SK-N-SH (cell line): ENCODE measurements at regions not wholly inside any gene's neighbourhood (a gene's known extent, or its start where the extent isn't known, plus 50 kb on each side); places are given as distances from the start of the nearest gene placed in this dataset.

Experiments
- CTCF ChIA-PET: fragments of 300-600, 350-600 bp; formaldehyde crosslinking; extraction: SDS; loops from one replicate; lab custom pipeline; 2021; lab: Yijun Ruan, JAX
- POLR2A ChIA-PET: fragments of 350-600 bp; sonication (Branson Sonifier 250); formaldehyde crosslinking; extraction: SDS; loops from one replicate; lab custom pipeline; 2020; ENCODE audit warnings: antibody characterized with exemption, inconsistent platforms; lab: Yijun Ruan, JAX
- DNase-seq: peaks from one replicate; pipeline ENCODE4 v3.0.0; 2012
- H2AFZ ChIP-seq: fragments of 200-600 bp; sonication (generic); 2 replicates; pipeline ENCODE4 v1.8.1; 2016; ENCODE audit warnings: antibody characterized with exemption, mild to moderate bottlenecking, low read depth
- H3F3A ChIP-seq: fragments of 200-600 bp; sonication (generic); replicated peaks from 2 replicates; pipeline ENCODE3; 2016; ENCODE audit warnings: antibody characterized with exemption, mild to moderate bottlenecking; ENCODE audit not compliant: insufficient read depth
- H3K27ac ChIP-seq, 2 experiments: fragments of 200-500 bp in 1 of 2; fragments of 200-600 bp in 1 of 2; sonication (Bioruptor generic) in 1 of 2; sonication (generic), shearing (Covaris generic) in 1 of 2; 2 replicates each; pipeline versions ENCODE4 v1.5.1 to v1.6.1; 2014 to 2016; ENCODE audit warnings: low read depth in 2 of 2, inconsistent platforms in 1 of 2, low read length in 1 of 2, mild to moderate bottlenecking in 1 of 2, mixed read lengths in 1 of 2
- H3K27me3 ChIP-seq: fragments of 200-600 bp; sonication (generic), shearing (Covaris generic); 2 replicates; pipeline ENCODE4 v1.6.1; 2016; ENCODE audit warnings: mixed run types; ENCODE audit not compliant: insufficient read depth
- H3K36me3 ChIP-seq, 2 experiments: fragments of 200-500 bp in 1 of 2; fragments of 200-600 bp in 1 of 2; sonication (Bioruptor generic) in 1 of 2; sonication (generic) in 1 of 2; replicated peaks in 1 of 2; 2 replicates each; pipeline versions ENCODE3 to v1.5.1; 2014 to 2016; ENCODE audit warnings: low read length in 1 of 2, mild to moderate bottlenecking in 1 of 2; ENCODE audit not compliant: insufficient read depth in 2 of 2, control insufficient read depth in 1 of 2
- H3K4me1 ChIP-seq, 2 experiments: fragments of 200-500 bp in 1 of 2; fragments of 200-600 bp in 1 of 2; sonication (Bioruptor generic) in 1 of 2; sonication (generic), shearing (Covaris generic) in 1 of 2; 2 replicates each; pipeline versions ENCODE4 v1.5.1 to v1.6.1; 2014 to 2016; ENCODE audit warnings: low read depth in 1 of 2, low read length in 1 of 2, mixed run types in 1 of 2; ENCODE audit not compliant: insufficient read depth in 2 of 2, control insufficient read depth in 1 of 2
- H3K4me2 ChIP-seq: fragments of 200-600 bp; sonication (generic), shearing (Covaris generic); 2 replicates; pipeline ENCODE4 v1.6.1; 2017; ENCODE audit warnings: mixed run types
- H3K4me3 ChIP-seq, 2 experiments: fragments of 200-500 bp in 1 of 2; fragments of 200-600 bp in 1 of 2; sonication (Bioruptor generic) in 1 of 2; sonication (generic), shearing (Covaris generic) in 1 of 2; 2 replicates each; pipeline versions ENCODE4 v1.5.1 to v1.8.1; 2014 to 2016; ENCODE audit warnings: low read depth in 2 of 2, inconsistent platforms in 1 of 2, low read length in 1 of 2, mild to moderate bottlenecking in 1 of 2, mixed read lengths in 1 of 2, moderate library complexity in 1 of 2
- H3K79me2 ChIP-seq: fragments of 200-600 bp; sonication (generic); 2 replicates; pipeline ENCODE4 v1.8.1; 2017; ENCODE audit warnings: mild to moderate bottlenecking; ENCODE audit not compliant: insufficient read depth
- H3K9ac ChIP-seq: fragments of 200-600 bp; sonication (generic); 2 replicates; pipeline ENCODE4 v1.6.1; 2017; ENCODE audit warnings: mixed run types
- H3K9me2 ChIP-seq: fragments of 200-600 bp; sonication (generic); 2 replicates; pipeline ENCODE4 v1.6.1; 2017; ENCODE audit warnings: mixed run types
- H3K9me3 ChIP-seq: fragments of 200-600 bp; sonication (generic); 2 replicates; pipeline ENCODE4 v1.6.1; 2017; ENCODE audit warnings: mixed run types, mild to moderate bottlenecking, moderate library complexity
- H4K20me1 ChIP-seq: fragments of 200-600 bp; sonication (generic); 2 replicates; pipeline ENCODE4 v1.6.1; 2017; ENCODE audit warnings: mild to moderate bottlenecking, mixed run types; ENCODE audit not compliant: insufficient read depth
- CHD2 ChIP-seq: fragments of 150-350 bp; IDR thresholded peaks from 2 replicates; pipeline ENCODE4 v1.6.1; 2018; ENCODE audit warnings: low read length; ENCODE audit not compliant: partially characterized antibody
- FOXJ3 ChIP-seq: sonication (generic); formaldehyde crosslinking; IDR thresholded peaks from 2 replicates; pipeline ENCODE4 v1.5.1; 2020; ENCODE audit warnings: mild to moderate bottlenecking, missing genetic modification reagents
- FOXM1 ChIP-seq: IDR thresholded peaks from 2 replicates; pipeline ENCODE4 v1.4.0; 2012; ENCODE audit warnings: low read depth, mild to moderate bottlenecking
- GABPA ChIP-seq: IDR thresholded peaks from 2 replicates; pipeline ENCODE4 v1.4.0; 2012; ENCODE audit warnings: low read depth, mild to moderate bottlenecking
- JUND ChIP-seq: IDR thresholded peaks from 2 replicates; pipeline ENCODE4 v1.4.0; 2012
- MXI1 ChIP-seq: IDR thresholded peaks from 2 replicates; pipeline ENCODE4 v1.6.1; 2012; ENCODE audit warnings: mild to moderate bottlenecking, low read depth, low read length, improper control_type of control experiment
- POLR2AphosphoS5 ChIP-seq: IDR thresholded peaks from 2 replicates; pipeline ENCODE4 v1.6.1; 2012; ENCODE audit warnings: low read depth, low read length
- RCOR1 ChIP-seq: fragments of 150-350 bp; IDR thresholded peaks from 2 replicates; pipeline ENCODE4 v1.6.1; 2017; ENCODE audit warnings: antibody characterized with exemption, low read length
- REST ChIP-seq: IDR thresholded peaks from 2 replicates; pipeline ENCODE4 v1.6.1; 2012; ENCODE audit warnings: mild to moderate bottlenecking, low read depth, low read length, moderate library complexity
- RXRA ChIP-seq: IDR thresholded peaks from 2 replicates; pipeline ENCODE4 v1.4.0; 2012; ENCODE audit warnings: low read depth, mild to moderate bottlenecking, borderline replicate concordance
- SIN3A ChIP-seq: IDR thresholded peaks from 2 replicates; pipeline ENCODE4 v1.6.1; 2012; ENCODE audit warnings: low read depth, mild to moderate bottlenecking, low read length, moderate library complexity, borderline replicate concordance
- SMC3 ChIP-seq: IDR thresholded peaks from 2 replicates; pipeline ENCODE4 v1.6.1; 2012; ENCODE audit warnings: low read depth, low read length, improper control_type of control experiment
- TCF12 ChIP-seq: IDR thresholded peaks from 2 replicates; pipeline ENCODE4 v1.4.0; 2012
- TEAD4 ChIP-seq: IDR thresholded peaks from 2 replicates; pipeline ENCODE4 v1.4.0; 2012; ENCODE audit warnings: mild to moderate bottlenecking, borderline replicate concordance; ENCODE audit not compliant: insufficient read depth
- WGBS: methylation state at CpG from one replicate; pipeline ENCODE4 v1.1.6; 2017; ENCODE audit warnings: low lambda C conversion rate; 5-methylcytosine and 5-hydroxymethylcytosine counted together
- TF ChIP-seq, protein P1 (sequence below): IDR thresholded peaks from 2 replicates; pipeline ENCODE4 v1.4.0; 2012; ENCODE audit warnings: low read depth

- ChIA-PET CTCF (no interaction called here), POLR2A (no interaction called here)
These were observed 554.7 kb downstream of the RBFOX1 start for GRCh38 chr16:7887316-7887715.

DNA sequence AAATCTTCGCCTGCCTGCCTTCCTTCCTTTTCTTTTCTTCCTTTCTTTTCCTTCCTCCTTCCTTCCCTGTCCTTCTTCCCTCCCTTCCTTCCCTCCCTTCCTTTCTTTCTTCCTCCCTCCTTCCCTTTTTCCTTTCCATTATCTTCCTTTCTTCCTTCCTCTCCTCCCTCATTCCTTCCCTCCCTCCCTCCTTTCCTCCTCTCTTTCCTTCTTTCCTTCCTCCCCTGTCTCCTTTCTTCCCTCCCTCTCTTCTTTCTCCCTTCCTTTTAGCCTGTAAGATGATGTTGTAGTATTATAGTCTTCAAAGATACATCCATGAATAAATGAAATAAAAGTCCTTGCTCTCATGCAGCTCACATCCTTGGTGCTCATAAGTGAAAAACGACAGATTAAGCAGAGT is 539.3 kb downstream of the RBFOX1 start:
- Histone ChIP-seq H3K36me3 (no peaks in the 10 kb centered on the region), H3K27me3 (no peaks in the 10 kb centered on the region), H3K9me3 (no peaks in the 10 kb centered on the region), H3K4me3 (no peak overlapping the region)
- TF ChIP-seq, protein P1, sequence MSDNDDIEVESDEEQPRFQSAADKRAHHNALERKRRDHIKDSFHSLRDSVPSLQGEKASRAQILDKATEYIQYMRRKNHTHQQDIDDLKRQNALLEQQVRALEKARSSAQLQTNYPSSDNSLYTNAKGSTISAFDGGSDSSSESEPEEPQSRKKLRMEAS = no peak
- TF ChIP-seq TCF12 (no peak), MXI1 (no peak), SIN3A (no peak), RCOR1 (no peak), SMC3 (no peak), TEAD4 (no peak), CHD2 (no peak), REST (no peak), RXRA (no peak), GABPA (no peak), JUND (no peak)
- TF ChIP-seq, all 33 proteins: peak for 0
- CTCF ChIA-PET = interaction anchor here (0.6 kb wide), 1 partner anchor 1289 kb away, joined by 3 read pairs; no protein-coding TSS in a partner anchor
- H3F3A ChIP-seq = no peaks in the 10 kb centered on the region
- H4K20me1 ChIP-seq = no peaks in the 10 kb centered on the region
- WGBS = 7% methylated on average over 2 of the region's 2 CpGs
- no peak overlapping the region for H3K9ac ChIP-seq
- POLR2A ChIA-PET = no interaction called here
- no peak overlapping the region for H3K27ac ChIP-seq
- H3K4me2 ChIP-seq = no peak overlapping the region
- H3K4me1 ChIP-seq = no peaks in the 10 kb centered on the region
- no peak overlapping the region for H2AFZ ChIP-seq
- H3K79me2 ChIP-seq = no peaks in the 10 kb centered on the region
- no peaks in the 10 kb centered on the region for H3K9me2 ChIP-seq
- no peak for DNase-seq

More at GRCh38 chr16:7887316-7887715, 554.7 kb downstream of the RBFOX1 start:
- Histone ChIP-seq H3F3A (no peaks in the 10 kb centered on the region), H3K36me3 (no peaks in the 10 kb centered on the region), H3K4me2 (no peak overlapping the region), H4K20me1 (no peaks in the 10 kb centered on the region), H3K9me3 (no peaks in the 10 kb centered on the region), H3K4me3 (no peak overlapping the region), H3K4me1 (no peaks in the 10 kb centered on the region), H2AFZ (no peak overlapping the region), H3K79me2 (no peaks in the 10 kb centered on the region; the same call in 1 of the 2 replicates), H3K9ac (no peak overlapping the region), H3K9me2 (no peaks in the 10 kb centered on the region), H3K27me3 (no peaks in the 10 kb centered on the region), H3K27ac (no peak overlapping the region)
- no peak for DNase-seq
- TF ChIP-seq FOXM1 = no peak
- no peak for TF ChIP-seq FOXJ3
- TF ChIP-seq SMC3 = no peak
- TF ChIP-seq POLR2AphosphoS5 = no peak
- 6% methylated on average over 2 of the region's 2 CpGs for WGBS
